Peyer's patch (tissue), 4 donors: ENCODE measurements at regions not wholly inside any gene's neighbourhood (a gene's known extent, or its start where the extent isn't known, plus 50 kb on each side); places are given as distances from the start of the nearest gene placed in this dataset.

Experiments
- DNase-seq, 3 donors: peaks; one replicate each; pipeline ENCODE4 v3.0.0-alpha.2; 2017 to 2019
- H3K27ac ChIP-seq, 4 donors: fragments of 200-600 bp; sonication (generic); one replicate each; pipeline ENCODE4 v1.5.1; 2016 to 2019
- H3K27me3 ChIP-seq, 2 donors: fragments of 200-600 bp; sonication (generic); one replicate each; pipeline ENCODE4 v1.5.1; 2019
- H3K36me3 ChIP-seq, 3 donors: fragments of 200-600 bp; sonication (generic); one replicate each; pipeline ENCODE4 v1.5.1; 2016 to 2019
- H3K4me1 ChIP-seq, 4 donors: fragments of 200-600 bp; sonication (generic); one replicate each; pipeline ENCODE4 v1.5.1; 2016 to 2019
- H3K4me3 ChIP-seq, 4 donors: fragments of 200-600 bp; sonication (generic); 1 replicate in 3 of 4; 2 replicates in 1 of 4; pipeline ENCODE4 v1.5.1; 2016 to 2019; ENCODE audit warnings: mild to moderate bottlenecking in 1 of 4
- H3K9me3 ChIP-seq, 4 donors: fragments of 200-600 bp; sonication (generic); one replicate each; pipeline ENCODE4 v1.5.1; 2016 to 2019; ENCODE audit warnings: mild to moderate bottlenecking in 1 of 4
- POLR2A ChIP-seq, 2 donors: fragments of 450-650 bp; IDR thresholded peaks; one replicate each; pipeline ENCODE4 v1.5.1; 2017; ENCODE audit warnings: antibody characterized with exemption in 2 of 2, mild to moderate bottlenecking in 2 of 2, moderate library complexity in 2 of 2
- TF ChIP-seq, protein P1 (sequence below), 6 experiments: fragments of 450-650 bp in 4 of 6; fragments of 200-600 bp in 2 of 6; sonication (generic) in 1 of 6; IDR thresholded peaks; one replicate each; pipeline ENCODE4 v1.5.1; 2017 to 2019; ENCODE audit warnings: antibody characterized with exemption in 6 of 6, mild to moderate bottlenecking in 3 of 6, moderate library complexity in 1 of 6

DNA sequence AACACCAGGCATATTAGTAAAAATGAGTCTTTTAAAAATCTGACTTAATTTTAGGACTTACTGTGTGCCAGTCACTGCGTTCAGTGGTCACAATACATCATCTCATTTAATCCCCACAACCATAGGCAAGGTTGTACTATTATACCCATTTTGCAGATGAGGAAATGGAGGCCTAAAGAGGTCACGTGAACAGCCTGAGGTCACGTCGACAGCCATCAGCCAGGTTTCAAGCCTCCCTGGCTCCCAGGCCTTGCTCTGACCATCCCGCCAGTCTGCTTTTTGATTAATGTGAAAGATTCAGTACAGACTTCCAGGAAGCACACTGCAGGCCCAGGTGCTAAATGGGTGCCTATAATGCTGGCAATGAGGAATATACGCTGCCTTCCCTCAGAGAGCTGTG lies 86.3 kb upstream of the TOX3 start:
- Histone ChIP-seq H3K4me3 (no peak overlapping the region), H3K27ac (no peak overlapping the region), H3K27me3 (no peaks in the 10 kb centered on the region), H3K36me3 (no peaks in the 10 kb centered on the region), H3K9me3 (no peaks in the 10 kb centered on the region), H3K4me1 (no peaks in the 10 kb centered on the region)
- no peak for DNase-seq
- no peak for TF ChIP-seq POLR2A (IDR thresholded peaks at IDR 0.05)
- TF ChIP-seq, protein P1, sequence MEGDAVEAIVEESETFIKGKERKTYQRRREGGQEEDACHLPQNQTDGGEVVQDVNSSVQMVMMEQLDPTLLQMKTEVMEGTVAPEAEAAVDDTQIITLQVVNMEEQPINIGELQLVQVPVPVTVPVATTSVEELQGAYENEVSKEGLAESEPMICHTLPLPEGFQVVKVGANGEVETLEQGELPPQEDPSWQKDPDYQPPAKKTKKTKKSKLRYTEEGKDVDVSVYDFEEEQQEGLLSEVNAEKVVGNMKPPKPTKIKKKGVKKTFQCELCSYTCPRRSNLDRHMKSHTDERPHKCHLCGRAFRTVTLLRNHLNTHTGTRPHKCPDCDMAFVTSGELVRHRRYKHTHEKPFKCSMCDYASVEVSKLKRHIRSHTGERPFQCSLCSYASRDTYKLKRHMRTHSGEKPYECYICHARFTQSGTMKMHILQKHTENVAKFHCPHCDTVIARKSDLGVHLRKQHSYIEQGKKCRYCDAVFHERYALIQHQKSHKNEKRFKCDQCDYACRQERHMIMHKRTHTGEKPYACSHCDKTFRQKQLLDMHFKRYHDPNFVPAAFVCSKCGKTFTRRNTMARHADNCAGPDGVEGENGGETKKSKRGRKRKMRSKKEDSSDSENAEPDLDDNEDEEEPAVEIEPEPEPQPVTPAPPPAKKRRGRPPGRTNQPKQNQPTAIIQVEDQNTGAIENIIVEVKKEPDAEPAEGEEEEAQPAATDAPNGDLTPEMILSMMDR (IDR thresholded peaks at IDR 0.05), result no peak

DNA sequence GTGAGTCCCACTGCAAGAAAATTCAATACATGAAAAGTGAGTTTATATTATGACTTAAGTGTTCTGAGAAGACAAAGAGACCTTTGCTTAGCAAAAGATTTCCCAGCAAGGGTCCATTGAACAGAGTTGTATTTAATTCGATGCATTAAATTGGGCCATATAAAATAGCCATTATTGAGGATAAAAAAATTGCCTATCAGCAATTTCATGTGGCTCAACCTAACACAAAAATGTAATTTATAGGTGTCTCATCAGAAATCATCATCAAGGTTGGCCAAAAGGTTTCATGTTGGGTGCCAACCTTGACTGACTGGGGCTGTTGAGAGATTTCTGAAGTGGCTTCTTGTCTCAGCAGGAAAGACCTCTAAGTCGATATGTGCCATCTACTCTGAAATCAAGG lies 84.8 kb upstream of the TOX3 start:
- Histone ChIP-seq H3K9me3 (no peaks in the 10 kb centered on the region), H3K36me3 (no peaks in the 10 kb centered on the region), H3K27me3 (no peaks in the 10 kb centered on the region), H3K27ac (no peak overlapping the region), H3K4me3 (no peak overlapping the region), H3K4me1 (no peaks in the 10 kb centered on the region)
- DNase-seq, result no peak
- TF ChIP-seq, protein P1 (IDR thresholded peaks at IDR 0.05), result no peak
- no peak for TF ChIP-seq POLR2A (IDR thresholded peaks at IDR 0.05)

DNA sequence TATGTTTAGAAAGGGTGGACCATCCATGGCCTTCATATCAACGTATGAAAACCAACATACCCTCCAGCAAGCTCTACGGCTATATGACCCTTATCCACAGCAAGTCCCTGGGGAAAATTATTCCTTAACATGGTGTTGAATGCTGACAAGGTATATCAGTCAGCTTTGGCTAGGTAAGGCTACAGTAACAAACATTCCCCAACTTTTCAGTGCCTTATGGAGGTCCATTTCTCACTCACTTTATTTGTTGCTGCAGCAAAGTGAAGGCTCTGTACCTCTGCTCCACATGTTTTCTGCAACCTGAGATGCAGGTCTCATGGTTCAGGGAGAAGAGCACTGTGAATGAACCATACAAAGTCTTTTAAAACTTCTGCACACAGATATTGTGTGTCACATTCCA lies 83.8 kb upstream of the TOX3 start:
- no peak for DNase-seq
- H3K9me3 ChIP-seq, result no peaks in the 10 kb centered on the region
- no peak for TF ChIP-seq POLR2A (IDR thresholded peaks at IDR 0.05)
- TF ChIP-seq, protein P1 (IDR thresholded peaks at IDR 0.05), result no peak
- no peak overlapping the region for H3K4me3 ChIP-seq
- no peaks in the 10 kb centered on the region for H3K36me3 ChIP-seq
- H3K27me3 ChIP-seq, result no peaks in the 10 kb centered on the region
- no peak overlapping the region for H3K27ac ChIP-seq
- no peaks in the 10 kb centered on the region for H3K4me1 ChIP-seq

DNA sequence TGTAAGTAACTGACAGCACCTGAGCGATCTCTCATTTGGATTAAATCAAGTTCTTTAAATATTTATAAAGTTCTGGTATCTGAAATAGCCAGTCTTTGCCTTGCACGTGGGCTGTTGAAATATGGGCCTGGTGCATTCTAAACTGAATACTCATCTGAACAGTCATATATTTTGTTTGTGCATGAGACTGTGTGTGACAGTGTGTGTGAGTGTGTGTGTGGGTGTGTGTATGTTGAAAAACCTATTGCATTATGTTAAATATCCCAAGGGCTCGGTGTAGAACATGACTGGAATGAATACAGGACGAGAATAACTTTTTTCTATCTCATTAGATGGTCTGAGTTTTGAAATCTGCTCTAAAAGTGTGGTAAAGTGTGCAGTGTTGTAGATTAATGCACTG lies 82.4 kb upstream of the TOX3 start:
- DNase-seq, result no peak
- Histone ChIP-seq H3K4me3 (no peak overlapping the region), H3K36me3 (no peaks in the 10 kb centered on the region), H3K27me3 (no peaks in the 10 kb centered on the region), H3K9me3 (no peaks in the 10 kb centered on the region), H3K4me1 (no peaks in the 10 kb centered on the region), H3K27ac (no peak overlapping the region)
- TF ChIP-seq POLR2A (IDR thresholded peaks at IDR 0.05), result no peak
- TF ChIP-seq, protein P1 (IDR thresholded peaks at IDR 0.05), result no peak

DNA sequence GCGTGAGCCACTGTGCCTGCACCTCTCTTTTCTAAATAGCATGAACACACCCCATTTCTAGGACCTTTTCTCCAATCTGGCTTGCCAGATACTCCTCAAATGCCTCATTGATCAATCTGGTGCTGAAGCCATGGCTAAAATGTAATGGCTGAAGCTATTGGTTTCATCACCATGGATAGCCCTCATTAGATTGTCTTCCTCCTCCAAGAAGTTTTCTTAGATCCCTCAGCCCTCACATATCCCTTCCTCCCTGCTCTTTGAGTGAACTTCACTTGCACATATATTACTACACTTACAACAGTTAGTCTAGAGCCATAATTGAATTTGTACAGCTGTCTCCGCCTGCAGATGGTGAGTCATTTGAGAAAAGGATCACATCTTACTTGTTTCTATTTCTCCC lies 77.9 kb upstream of the TOX3 start:
- no peak for DNase-seq
- Histone ChIP-seq H3K9me3 (no peaks in the 10 kb centered on the region), H3K4me1 (no peaks in the 10 kb centered on the region), H3K36me3 (no peaks in the 10 kb centered on the region), H3K27me3 (no peaks in the 10 kb centered on the region), H3K4me3 (no peak overlapping the region), H3K27ac (no peak overlapping the region)
- TF ChIP-seq, protein P1 (IDR thresholded peaks at IDR 0.05), result no peak
- no peak for TF ChIP-seq POLR2A (IDR thresholded peaks at IDR 0.05)

DNA sequence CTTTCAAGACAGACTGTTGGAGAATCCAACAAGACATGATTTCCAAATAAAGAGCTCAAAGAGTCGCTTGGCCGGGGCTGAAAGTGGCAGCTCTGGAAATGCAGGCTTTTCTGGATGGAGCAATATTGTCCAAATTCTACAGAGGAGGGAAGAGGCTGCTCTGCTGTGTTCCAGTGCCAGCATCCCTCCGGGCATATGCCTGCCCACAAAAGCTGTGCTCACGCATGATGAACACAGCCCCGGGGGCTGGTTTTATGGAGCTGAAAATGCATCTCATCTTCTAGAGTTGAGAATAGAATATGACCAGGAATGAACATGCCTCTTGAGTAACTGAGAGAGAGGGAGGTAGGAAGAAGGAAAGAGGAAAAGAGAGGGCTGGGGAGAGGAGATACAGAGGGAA lies 74.7 kb upstream of the TOX3 start:
- no peaks in the 10 kb centered on the region for H3K36me3 ChIP-seq
- no peak overlapping the region for H3K27ac ChIP-seq
- no peak overlapping the region for H3K4me3 ChIP-seq
- H3K27me3 ChIP-seq, result no peaks in the 10 kb centered on the region
- no peak for TF ChIP-seq POLR2A (IDR thresholded peaks at IDR 0.05)
- TF ChIP-seq, protein P1 (IDR thresholded peaks at IDR 0.05), result no peak
- DNase-seq, result no peak
- no peaks in the 10 kb centered on the region for H3K4me1 ChIP-seq
- H3K9me3 ChIP-seq, result no peaks in the 10 kb centered on the region
